HUDEP-2 (cell line): ENCODE measurements at regions not wholly inside any gene's neighbourhood (a gene's known extent, or its start where the extent isn't known, plus 50 kb on each side); places are given as distances from the start of the nearest gene placed in this dataset.
"Not testable (repeated sequence)": the region's sequence is repeated elsewhere in the genome, so short reads cannot be mapped to it uniquely, and the experiment has no call there.

Experiments
- DNase-seq, 76 experiments: peaks; one replicate each; lab custom pipeline; 2025; ENCODE audit not compliant: unreplicated experiment in 76 of 76; lab: John Stamatoyannopoulos, UW

DNA sequence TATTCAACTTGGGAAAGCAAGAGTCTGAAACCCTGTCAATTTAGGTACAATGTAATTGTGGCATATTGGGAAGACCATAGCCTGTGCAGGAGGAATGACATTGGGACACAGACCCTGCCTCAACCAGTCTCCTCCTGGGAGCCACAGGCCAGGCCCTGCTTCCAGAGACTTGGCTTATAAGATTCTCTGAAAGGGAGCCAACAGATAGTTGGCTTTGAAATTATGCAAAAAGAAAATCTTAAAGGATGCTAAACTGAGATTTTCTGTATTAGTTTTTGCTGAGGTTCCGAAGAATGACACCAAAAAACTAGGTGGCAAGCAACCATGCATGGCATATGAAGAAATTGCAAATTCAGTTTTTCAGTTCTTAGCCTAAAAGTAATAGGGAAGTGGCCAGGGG, 76.4 kb upstream of the CYRIA start:
- no peak for DNase-seq

DNA sequence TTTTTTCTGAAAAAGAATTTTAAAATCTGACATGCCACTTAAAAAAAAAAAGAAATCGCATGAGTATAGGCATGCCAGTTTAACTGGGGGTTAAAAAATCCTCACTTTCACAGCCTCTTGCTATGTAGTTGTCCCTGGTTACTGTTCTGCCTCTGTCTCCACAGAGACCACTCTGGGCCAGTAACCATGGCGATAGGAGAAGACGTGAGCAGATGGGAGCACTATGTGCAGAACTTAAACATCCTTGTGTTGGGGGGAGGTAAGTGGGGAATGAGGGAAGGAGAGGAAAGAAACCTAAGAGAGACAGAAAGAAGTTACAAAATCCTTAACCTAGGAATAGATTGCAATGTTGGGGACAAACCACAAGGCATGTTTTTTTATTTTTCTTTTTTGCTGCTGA, 75.9 kb upstream of the CYRIA start:
- DNase-seq: no peak

DNA sequence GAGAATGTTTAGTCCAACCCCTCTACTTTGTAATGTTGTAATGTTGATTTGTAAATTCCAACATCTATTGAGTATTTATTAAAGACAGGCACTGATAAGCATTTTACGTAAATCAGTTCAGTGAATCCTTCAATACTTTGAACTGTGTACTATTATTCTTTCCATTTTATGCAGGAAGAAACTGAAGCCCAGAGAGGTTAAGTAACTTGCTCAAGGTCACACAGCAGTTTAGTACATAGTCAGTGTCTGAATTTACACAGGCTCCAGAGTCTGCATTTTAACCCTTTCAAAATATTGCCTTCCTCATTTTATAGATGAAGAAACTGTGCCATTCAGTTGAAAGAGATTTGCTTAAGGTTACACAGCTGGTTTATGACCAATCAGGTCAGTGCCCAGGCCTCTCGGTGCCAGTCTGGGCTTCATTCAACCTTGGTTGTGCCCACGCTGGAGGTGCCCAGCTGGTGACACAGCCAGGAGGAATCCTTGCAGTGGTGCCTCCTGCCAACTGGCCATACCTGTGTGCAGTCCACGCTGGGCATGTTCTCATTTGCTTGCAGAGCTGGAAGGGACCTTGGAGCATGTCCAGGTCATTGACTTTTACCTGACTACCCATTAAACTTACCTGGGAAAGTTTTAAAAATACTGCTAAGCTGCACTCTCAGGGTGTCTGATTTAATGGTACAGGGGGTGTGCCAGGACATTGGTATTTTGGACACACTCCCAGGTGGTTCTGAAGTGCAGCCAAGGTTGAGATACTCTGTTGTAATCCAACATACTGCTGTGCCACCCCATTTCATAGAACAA, 74.3 kb upstream of the CYRIA start:
- peak in 4 of 76 experiments; percentile 8 to 20 (median 14) for DNase-seq

DNA sequence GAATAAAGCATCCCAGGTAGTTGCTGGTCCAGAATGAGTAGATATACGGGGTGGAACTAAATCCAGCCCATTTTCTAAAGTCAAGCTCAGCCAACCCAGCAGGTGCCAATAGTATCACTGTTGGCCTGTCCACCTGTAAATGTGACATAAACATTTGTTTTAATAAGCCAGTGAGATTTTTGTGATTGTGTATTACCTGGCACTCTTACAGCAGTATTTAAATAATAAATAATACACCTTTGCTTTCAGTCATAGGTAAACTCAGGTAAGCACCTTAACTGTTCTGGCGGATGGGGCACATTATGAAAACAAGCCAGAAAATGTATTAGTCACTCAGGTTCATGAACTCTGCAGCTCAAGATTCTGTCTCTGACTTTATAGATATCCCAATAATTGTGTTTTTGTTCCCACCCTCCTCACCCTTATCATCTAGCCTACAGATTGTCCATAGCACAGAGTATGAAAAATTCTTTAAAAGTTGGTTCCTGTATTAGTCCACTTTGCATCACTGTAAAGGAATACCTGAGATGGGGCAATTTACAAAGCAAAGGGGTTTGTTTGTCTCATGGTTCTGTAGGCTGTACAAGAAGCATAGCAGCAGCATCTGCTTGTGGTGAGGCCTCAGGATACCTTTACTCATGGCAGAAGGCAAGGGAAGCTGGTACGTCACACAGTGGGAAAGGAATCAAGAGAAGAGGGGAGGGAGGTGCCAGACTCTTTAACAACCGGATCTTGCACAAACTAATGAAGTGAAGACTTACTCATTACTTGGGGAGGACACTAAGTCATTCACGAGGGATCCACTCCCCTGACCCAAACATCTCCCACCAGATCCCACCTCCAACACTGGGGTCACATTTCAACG, 73.0 kb upstream of the CYRIA start:
- DNase-seq: peak in 15 of 76 experiments; percentile 3 to 52 (median 29)

DNA sequence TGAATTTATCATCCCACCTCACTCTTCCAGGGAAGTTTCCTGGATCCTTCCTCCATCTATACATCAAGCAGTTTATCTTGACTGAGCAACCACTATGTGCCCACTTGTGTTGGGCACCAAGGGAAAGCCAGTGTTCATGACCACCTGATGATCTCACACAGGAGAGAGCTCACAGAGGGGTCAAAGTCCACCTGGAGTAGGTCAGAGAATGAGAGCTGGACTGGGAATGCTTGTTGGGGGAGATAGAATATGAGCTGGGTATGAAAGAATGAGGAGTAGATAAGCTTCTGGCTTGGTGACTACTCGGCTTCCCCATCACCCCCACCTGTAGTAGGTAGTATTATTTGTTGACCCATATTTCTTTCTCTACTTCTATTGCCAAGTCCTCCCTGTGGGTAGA, 72.2 kb upstream of the CYRIA start:
- no peak for DNase-seq

DNA sequence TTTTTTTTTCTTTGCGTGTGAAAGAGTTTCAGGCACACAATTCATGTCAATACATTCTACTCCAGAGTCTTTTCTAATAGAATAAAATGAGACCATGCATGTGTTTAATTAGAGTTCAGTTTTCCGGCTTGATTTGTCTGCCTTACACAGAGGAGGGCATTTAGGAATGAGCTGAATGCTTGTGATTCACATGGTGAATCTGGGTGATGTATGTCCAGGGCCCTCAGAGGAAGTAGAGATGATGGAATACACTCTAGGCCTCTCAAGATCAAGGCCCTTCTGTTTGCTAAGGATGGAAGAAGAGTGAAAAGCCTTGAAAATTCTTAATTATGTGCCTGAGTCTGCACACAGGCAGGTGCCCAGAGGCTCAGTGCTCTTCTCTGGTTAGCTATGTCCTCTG, 71.0 kb upstream of the CYRIA start:
- no peak for DNase-seq

DNA sequence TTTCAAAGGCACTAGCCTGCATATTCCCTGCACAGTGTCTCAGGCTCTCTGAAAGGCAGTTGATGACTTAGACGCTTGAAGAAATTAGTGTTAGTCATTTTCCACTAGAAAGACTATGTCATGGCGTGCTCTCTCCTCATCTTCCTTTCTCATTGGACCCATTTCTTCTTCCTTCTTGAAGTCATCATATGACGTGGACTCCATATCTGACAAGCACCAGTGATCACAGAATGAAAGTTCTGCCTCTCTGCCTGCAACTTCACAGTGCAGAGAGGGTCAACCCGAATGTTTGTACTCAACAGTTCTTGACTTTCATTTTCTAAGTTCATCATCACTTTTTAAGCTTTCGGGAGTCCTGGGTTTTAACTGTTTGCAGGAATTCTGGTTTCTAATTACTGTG, 63.7 kb upstream of the CYRIA start:
- no peak for DNase-seq

DNA sequence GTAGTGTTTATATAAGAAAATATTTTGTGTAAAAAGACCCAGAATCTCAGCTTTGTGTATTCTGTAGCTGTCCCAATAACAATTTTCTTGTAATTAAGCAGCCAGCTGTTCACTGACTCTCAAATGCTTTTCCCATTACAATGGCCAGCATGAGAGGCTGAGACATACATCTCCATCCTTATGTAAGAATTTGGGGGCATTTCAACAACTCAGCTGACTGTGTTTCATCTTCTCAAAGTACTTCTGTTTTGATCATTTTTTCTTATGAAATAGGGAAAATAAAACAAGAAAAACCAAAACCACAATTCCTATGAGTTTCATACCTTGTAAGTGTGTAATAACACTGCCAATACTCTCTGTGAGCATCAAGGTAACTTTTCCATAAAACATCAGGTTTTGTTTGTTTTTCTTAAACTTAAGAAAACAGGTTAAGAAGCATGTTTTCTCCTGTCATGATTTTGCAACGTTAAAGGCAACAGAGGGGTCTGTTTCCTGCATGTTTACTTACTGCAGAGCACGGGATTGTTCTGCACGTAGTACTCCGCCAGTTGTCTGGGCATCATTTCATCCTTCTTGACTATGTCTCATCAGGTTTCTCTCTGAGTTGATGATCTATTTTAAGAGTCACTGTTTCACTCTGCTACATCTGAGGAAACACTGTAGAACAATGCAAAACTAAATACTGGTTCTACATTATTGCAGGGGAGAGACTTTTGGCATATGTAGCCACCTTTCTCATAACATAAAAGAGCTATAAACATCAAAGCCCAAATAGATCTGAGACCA, 62.9 kb upstream of the CYRIA start:
- no peak for DNase-seq

DNA sequence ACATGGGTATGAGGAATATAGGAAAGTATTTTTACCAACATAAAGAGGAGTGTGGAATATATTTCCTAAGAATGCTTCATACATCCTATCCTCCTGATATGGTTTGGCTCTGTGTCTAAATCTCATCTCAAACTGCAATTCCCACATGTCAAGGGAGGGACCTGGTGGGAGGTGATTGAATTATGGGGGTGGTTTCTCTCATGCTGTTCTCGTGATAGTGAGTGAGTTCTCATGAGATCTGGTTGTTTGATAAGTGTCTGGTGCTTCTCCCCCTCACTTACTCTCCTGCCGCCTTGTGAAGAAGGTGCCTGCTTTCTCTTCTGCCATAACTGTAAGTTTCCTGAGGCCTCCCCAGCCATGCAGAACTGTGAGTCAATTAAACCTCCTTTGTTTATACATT, 62.2 kb upstream of the CYRIA start:
- DNase-seq: peak in 1 of 76 experiments; percentile 8

DNA sequence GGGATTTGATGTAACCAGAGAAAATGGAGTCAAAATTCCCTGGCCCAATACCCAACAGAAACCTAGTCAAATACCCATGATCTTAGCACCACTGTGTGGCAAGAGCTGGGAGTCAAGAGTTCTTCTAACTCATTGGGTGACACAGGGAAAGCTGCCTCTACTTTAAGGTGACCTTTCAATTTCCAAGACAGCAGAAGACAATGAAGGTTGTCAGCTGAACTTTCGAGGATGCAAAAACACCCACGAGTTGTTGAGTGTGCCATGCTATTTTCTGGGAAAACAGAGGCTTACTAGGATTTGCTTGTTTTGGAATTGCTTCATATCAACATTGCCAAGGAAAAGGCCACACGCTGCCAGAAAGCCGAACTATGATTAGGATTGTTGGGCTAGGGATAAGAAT, 61.6 kb upstream of the CYRIA start:
- no peak for DNase-seq

DNA sequence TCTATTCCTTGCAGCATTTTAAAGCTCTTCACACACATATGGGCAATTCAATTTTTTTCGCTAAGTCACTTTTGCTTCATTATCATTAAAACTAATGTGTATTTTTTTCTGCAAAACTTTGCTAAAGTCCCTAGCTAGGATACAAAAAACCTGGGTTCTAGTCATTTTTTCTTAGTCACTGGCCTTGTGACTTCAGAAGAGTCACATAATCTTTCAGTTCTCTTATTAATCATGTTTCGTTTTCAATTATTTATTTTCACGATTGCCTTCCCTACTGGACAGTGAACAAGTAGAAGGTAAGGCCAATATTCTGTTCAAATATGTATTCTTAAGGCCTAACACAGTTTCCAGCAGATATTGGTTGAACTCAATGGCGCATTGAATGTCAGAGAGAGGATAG, 60.9 kb upstream of the CYRIA start:
- DNase-seq: no peak

DNA sequence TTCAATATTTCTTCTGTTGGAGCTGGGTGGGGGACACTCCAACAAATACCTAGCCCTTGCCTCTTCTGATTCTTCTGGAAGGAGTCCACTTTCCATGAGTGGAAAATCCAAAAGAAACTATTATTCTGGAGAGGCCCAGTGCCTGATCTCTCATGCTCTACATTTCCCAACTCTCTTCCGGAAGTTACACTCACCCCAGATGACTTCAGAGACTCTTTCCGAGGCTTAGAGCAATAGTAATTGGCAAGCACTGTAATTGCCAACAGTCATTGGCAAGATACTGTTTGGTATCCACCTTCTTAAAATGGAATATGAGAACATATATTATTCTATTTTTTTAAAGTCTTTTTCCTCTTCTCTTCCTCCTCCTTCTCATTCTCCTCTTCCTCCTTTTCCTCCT, 60.5 kb upstream of the CYRIA start:
- DNase-seq: no peak

DNA sequence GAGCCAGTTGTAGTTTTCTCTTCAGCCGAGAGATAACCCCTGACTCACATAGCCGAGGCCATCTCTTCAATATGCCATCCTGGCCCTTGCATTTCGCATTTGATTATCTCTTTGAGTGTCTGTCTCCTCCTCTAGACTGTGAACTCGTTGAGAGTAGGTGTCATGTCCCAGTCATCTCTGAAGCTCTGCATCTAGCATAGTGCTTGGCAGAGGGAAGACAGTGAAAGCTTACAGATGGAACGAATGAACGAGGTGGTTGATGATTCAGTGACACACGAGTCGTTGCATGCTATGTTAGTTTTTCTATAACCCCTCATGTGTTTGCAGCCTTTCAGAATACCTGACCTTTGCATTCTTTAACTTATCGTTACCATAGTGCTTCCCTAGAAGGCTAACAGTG, 59.9 kb upstream of the CYRIA start:
- no peak for DNase-seq

DNA sequence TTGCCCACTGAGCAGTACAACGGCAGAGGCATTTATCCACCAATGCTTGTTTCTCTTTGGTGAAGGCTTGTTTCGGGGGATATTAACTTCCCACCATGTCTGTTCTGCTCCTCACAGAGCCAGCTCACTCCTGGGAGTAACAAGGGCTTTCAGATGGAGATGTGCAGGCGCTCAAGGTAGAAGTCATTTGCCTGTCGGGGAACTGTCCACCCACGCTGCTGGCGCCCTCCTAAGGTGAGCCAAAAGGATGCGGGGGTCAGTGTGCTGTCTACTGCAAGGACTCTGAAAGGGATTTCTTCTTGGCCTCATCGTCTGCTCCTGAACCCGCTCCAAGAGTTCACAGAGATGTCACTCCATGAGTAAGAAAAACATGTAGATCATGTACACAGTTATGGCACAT, 57.0 kb upstream of the CYRIA start:
- DNase-seq: no peak

DNA sequence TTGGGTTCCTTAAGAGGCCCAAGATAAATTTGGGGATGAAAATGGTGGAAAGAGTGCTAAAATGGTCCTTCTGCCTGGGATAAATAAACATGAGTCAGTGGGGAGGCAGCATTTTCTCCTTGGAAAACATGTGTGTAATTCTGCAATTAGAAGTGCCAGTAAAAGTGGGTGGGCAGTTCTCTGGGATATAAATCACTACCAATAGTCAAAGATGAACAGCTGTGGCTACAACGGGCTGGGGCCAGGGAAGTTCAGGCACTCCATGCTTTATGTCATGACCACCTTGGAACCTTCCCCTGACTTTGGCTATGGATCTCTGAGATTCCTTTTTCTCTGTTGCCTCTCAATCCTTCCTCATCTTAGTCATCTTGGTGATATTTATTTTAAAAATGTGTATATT, 56.5 kb upstream of the CYRIA start:
- DNase-seq: no peak

DNA sequence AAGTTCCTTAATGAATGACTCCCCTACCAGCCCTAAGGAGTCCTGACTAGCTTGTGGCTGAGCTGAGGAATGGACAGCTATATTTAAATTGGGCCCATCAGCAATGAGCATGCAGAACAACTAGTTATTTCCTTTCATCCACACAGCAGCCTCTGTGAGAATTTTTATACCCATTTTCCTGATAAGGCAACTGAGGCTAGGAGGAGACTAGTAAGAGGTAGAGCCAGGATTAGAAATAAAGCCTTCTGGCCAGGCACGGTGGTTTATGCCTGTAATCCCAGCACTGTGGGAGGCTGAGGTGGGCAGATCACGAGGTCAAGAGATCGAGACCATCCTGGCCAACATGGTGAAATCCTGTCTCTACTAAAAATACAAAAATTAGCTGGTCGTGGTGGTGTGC, 55.9 kb upstream of the CYRIA start:
- DNase-seq: not testable (repeated sequence)

DNA sequence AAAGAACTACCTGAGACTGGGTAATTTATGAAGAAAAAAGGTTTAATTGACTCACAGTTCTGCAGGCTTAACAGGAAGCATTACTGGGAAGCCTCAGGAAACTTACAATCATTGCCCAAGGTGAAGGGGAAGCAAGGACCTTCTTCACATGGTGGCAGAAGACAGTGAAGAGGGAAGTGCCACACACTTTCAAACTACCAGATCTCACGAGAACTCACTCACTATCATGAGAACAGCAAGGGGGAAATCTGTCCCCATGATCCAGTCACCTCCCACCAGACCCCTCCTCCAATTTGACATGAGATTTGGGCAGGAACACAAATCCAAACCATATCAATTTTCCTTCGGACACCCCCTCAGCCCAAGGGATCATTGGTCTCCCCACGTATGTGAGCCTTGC, 55.1 kb upstream of the CYRIA start:
- DNase-seq: not testable (repeated sequence)

DNA sequence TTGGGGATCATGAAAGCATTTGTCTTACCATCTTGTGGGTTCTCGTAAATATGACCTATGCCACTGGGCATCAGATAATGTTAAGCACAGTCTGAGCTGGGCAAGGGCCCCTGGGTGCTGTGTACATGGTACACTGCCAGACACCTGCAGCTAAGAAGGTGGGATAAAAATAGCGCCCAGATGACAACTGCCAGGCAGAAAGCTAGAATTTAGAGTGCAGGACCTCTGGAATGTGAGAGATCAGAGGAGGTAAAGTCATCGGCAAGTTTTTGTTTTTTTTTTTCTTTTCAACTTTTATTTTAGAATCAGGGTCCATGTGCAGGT, 53.8 kb upstream of the CYRIA start:
- DNase-seq: no peak

DNA sequence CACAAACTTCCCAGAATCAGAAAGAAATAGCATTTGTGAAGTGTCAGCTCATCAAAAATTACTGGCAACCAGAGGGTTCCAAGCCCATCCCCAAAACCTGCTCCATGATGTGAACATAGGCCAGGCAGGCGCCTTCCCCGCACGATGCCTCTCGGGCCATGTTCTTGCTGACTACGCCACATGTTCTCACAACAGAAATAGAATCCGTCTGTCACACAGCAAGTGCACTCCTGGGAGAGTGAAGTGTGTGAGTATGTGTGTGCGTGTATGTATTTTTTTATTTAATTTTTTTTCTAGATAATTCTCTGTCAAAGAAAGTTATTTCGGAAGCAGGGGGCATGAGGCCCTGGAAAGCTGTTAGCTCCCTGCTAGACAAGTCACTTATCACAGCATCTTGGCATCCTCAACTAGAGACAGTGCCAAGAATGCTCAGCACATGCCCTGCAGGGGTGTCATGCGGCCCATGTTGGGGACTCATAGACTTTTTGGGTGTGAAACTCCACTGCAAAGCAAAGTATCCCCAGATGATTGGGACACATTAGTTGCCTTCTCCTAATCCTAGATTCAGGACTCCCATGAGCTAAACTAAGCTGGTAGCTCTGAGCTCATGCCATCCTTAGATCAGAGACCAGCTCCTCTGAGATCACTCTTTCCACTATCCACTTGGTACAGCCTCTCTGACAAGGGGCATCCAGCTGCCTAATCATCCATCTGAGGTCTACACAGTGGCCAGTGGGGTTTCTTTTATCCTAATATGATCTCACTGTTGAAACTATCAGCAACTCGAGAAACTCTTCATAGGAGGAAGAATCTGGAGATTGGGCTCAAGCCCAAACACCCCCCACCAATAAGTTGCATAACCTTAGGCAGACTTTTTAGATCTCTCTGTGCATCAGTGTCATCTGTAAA, 53.2 kb upstream of the CYRIA start:
- DNase-seq: peak in 31 of 76 experiments; percentile 7 to 59 (median 26)

DNA sequence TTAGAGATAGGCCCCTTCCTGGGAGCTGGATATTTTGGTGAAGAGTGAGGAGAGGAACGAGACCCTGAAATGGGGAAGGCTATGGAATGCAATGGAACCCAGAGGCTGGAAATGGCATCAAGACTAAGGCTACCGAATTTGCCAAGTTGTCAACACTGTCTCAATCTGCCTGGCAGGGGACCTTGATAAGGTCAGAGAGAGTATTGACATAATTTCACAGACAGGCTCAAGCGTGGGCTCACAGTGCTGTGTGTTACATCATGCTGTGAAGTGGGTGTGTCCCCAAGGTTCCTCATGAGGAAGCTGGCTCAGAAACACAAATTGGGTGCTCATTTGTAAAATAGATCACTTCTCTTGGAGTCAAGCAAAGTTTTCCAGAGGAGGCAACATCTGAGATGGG, 51.8 kb upstream of the CYRIA start:
- peak in 35 of 76 experiments; percentile 6 to 52 (median 24) for DNase-seq
